ENCODE measurements at regions not wholly inside any gene's neighbourhood (a gene's known extent, or its start where the extent isn't known, plus 50 kb on each side); places are given as distances from the start of the nearest gene placed in this dataset.

GRCh38 chr20:40748182-40748581 lies 59.1 kb upstream of the MAFB start:
- TF ChIP-seq CTCF (conservative IDR thresholded peaks at IDR 0.05): no peak

GRCh38 chr20:40749985-40750506 lies 61.0 kb upstream of the MAFB start:
- H3K27ac ChIP-seq: no peak overlapping the region
- no peak for TF ChIP-seq CTCF (conservative IDR thresholded peaks at IDR 0.05)

More at GRCh38 chr20:40748182-40748581, 59.1 kb upstream of the MAFB start:
- no peak overlapping the region for H3K27ac ChIP-seq

GRCh38 chr20:40750541-40751035 lies 61.6 kb upstream of the MAFB start:
- TF ChIP-seq CTCF (conservative IDR thresholded peaks at IDR 0.05): no peak
- no peak overlapping the region for H3K27ac ChIP-seq

- no peak for TF ChIP-seq CTCF (conservative IDR thresholded peaks at IDR 0.05)
- H3K27ac ChIP-seq: no peak overlapping the region
Observed at GRCh38 chr20:40753472-40753871, 64.4 kb upstream of the MAFB start.

GRCh38 chr20:40754339-40754943 lies 65.4 kb upstream of the MAFB start:
- no peak overlapping the region for H3K27ac ChIP-seq
- no peak for TF ChIP-seq CTCF (conservative IDR thresholded peaks at IDR 0.05)

- H3K27ac ChIP-seq: no peak overlapping the region
- TF ChIP-seq CTCF (conservative IDR thresholded peaks at IDR 0.05): no peak
Observed at GRCh38 chr20:40757087-40757486, 68.1 kb upstream of the MAFB start.

- no peak for TF ChIP-seq CTCF (conservative IDR thresholded peaks at IDR 0.05)
- no peak overlapping the region for H3K27ac ChIP-seq
Observed at GRCh38 chr20:40758790-40759189, 69.8 kb upstream of the MAFB start.

All from VCaP (cell line).